ENCODE measurements at regions not wholly inside any gene's neighbourhood (a gene's known extent, or its start where the extent isn't known, plus 50 kb on each side); places are given as distances from the start of the nearest gene placed in this dataset.
"Not testable (repeated sequence)": the region's sequence is repeated elsewhere in the genome, so short reads cannot be mapped to it uniquely, and the experiment has no call there.

- DNase-seq, result no peak
Measured at GRCh38 chr22:27300536-27301285, 500.8 kb downstream of the MN1 start.

- no peak for DNase-seq
Measured at GRCh38 chr22:27302501-27302900, 499.1 kb downstream of the MN1 start.

GRCh38 chr22:27303718-27304117 lies 497.8 kb downstream of the MN1 start:
- no peak for DNase-seq

GRCh38 chr22:27306771-27307170 lies 494.8 kb downstream of the MN1 start:
- DNase-seq, result no peak

- DNase-seq, result no peak
Measured at GRCh38 chr22:27307545-27308247, 493.9 kb downstream of the MN1 start.

- no peak for DNase-seq
Measured at GRCh38 chr22:27308513-27308912, 493.0 kb downstream of the MN1 start.

- DNase-seq, result no peak
Measured at GRCh38 chr22:27309697-27310096, 491.9 kb downstream of the MN1 start.

GRCh38 chr22:27310966-27311697 lies 490.4 kb downstream of the MN1 start:
- DNase-seq, result no peak

GRCh38 chr22:27311698-27312550 lies 489.6 kb downstream of the MN1 start:
- no peak for DNase-seq

- DNase-seq, result no peak
Measured at GRCh38 chr22:27312565-27312964, 489.0 kb downstream of the MN1 start.

GRCh38 chr22:27312966-27313855 lies 488.3 kb downstream of the MN1 start:
- DNase-seq, result no peak

- DNase-seq, result no peak
Measured at GRCh38 chr22:27314276-27314807, 487.2 kb downstream of the MN1 start.

- no peak for DNase-seq
Measured at GRCh38 chr22:27315833-27316232, 485.7 kb downstream of the MN1 start.

- no peak for DNase-seq
Measured at GRCh38 chr22:27317096-27317495, 484.5 kb downstream of the MN1 start.

- DNase-seq, result no peak
Measured at GRCh38 chr22:27317971-27318428, 483.6 kb downstream of the MN1 start.

- DNase-seq, result no peak
Measured at GRCh38 chr22:27318516-27318915, 483.0 kb downstream of the MN1 start.

- no peak for DNase-seq
Measured at GRCh38 chr22:27323661-27324060, 477.9 kb downstream of the MN1 start.

- DNase-seq, result not testable (repeated sequence)
Measured at GRCh38 chr22:27324908-27325307, 476.6 kb downstream of the MN1 start.

- no peak for DNase-seq
Measured at GRCh38 chr22:27327497-27327896, 474.1 kb downstream of the MN1 start.

- no peak for DNase-seq
Measured at GRCh38 chr22:27327981-27328721, 473.4 kb downstream of the MN1 start.
